A549 (cell line): ENCODE measurements at regions not wholly inside any gene's neighbourhood (a gene's known extent, or its start where the extent isn't known, plus 50 kb on each side); places are given as distances from the start of the nearest gene placed in this dataset.

Experiments
- ATAC-seq, 2 experiments: fragments of 200-7000 bp in 1 of 2; fragments of >200 bp in 1 of 2; cut with Nextera tagmentation in 1 of 2; cut with Tn5 transposase in 1 of 2; 3 replicates each; pipeline versions ENCODE4 v1.8.0 to v1.9.1; 2018 to 2020; ENCODE audit warnings: mild to moderate bottlenecking in 1 of 2, moderate library complexity in 1 of 2
- CTCF ChIA-PET: fragments of 300-600 bp; sonication (Branson Sonifier 250); formaldehyde crosslinking; extraction: SDS; loops from one replicate; lab custom pipeline; 2021; ENCODE audit warnings: antibody characterized with exemption, inconsistent platforms; lab: Yijun Ruan, JAX
- POLR2A ChIA-PET: fragments of 350-600 bp; formaldehyde crosslinking; extraction: SDS; loops from one replicate; lab custom pipeline; 2021; ENCODE audit warnings: antibody characterized with exemption, inconsistent platforms; lab: Yijun Ruan, JAX
- DNase-seq, 2 experiments: peaks; one replicate each; pipeline versions ENCODE4 v3.0.0 to v3.0.0-alpha.2; 2011 to 2016; ENCODE audit warnings: low read depth in 1 of 2, low spot score in 1 of 2
- FAIRE-seq: peaks from 2 replicates; lab custom pipeline; 2011; peaks lifted over from hg19 to GRCh38; lab: Jason Lieb, UNC
- H3K27ac ChIP-seq, 2 experiments: fragments of >200 bp; sonication (Bioruptor Twin); formaldehyde crosslinking; 3 replicates each; pipeline ENCODE4 v1.5.1; 2016 to 2017
- H3K4me1 ChIP-seq: fragments of >200 bp; sonication (Bioruptor Twin); formaldehyde crosslinking; 3 replicates; pipeline ENCODE4 v1.6.1; 2016
- H3K4me2 ChIP-seq: fragments of >200 bp; sonication (Bioruptor Twin); formaldehyde crosslinking; 3 replicates; pipeline ENCODE4 v1.6.1; 2016
- H3K4me3 ChIP-seq: fragments of >200 bp; sonication (Bioruptor Twin); formaldehyde crosslinking; 3 replicates; pipeline ENCODE4 v1.5.1; 2016
- H3K9me3 ChIP-seq: fragments of >200 bp; sonication (Bioruptor Twin); formaldehyde crosslinking; 3 replicates; pipeline ENCODE4 v1.6.1; 2016
- CBX2 ChIP-seq: fragments of 200-600 bp; sonication (generic); IDR thresholded peaks from 2 replicates; pipeline ENCODE4 v1.6.1; 2016; ENCODE audit warnings: low read depth, mild to moderate bottlenecking, borderline replicate concordance
- CBX8 ChIP-seq: fragments of 200-600 bp; sonication (generic); IDR thresholded peaks from 2 replicates; pipeline ENCODE4 v1.6.1; 2016
- CEBPB ChIP-seq, 2 experiments: fragments of >200 bp in 1 of 2; sonication (Bioruptor Twin) in 1 of 2; formaldehyde crosslinking in 1 of 2; IDR thresholded peaks; 2 replicates each; pipeline ENCODE4 v1.6.1; 2012 to 2016
- CHD4 ChIP-seq: fragments of 200-600 bp; sonication (generic); IDR thresholded peaks from 2 replicates; pipeline ENCODE4 v1.6.1; 2016; ENCODE audit warnings: antibody characterized with exemption, mild to moderate bottlenecking, borderline replicate concordance
- FOSL2 ChIP-seq, 2 experiments: fragments of 450-650 bp in 1 of 2; fragments of >200 bp in 1 of 2; sonication (Bioruptor Twin) in 1 of 2; formaldehyde crosslinking; IDR thresholded peaks; 2 replicates each; pipeline versions ENCODE4 v1.5.0 to v1.6.1; 2016 to 2020; ENCODE audit warnings: mild to moderate bottlenecking in 1 of 2, moderate library complexity in 1 of 2
- FOXS1 ChIP-seq: fragments of 250-450 bp; sonication (Bioruptor Pico); IDR thresholded peaks from 2 replicates; pipeline ENCODE4 v1.5.0; 2020; ENCODE audit warnings: mild to moderate bottlenecking, moderate library complexity
- HDAC2 ChIP-seq: fragments of 200-600 bp; sonication (generic); IDR thresholded peaks from 2 replicates; pipeline ENCODE4 v1.6.1; 2016
- HEYL ChIP-seq: fragments of 250-450 bp; sonication (Bioruptor Pico); IDR thresholded peaks from 2 replicates; pipeline ENCODE4 v1.8.0; 2021; ENCODE audit warnings: mild to moderate bottlenecking, moderate library complexity
- JUN ChIP-seq, 2 experiments: fragments of >200 bp; sonication (Bioruptor Twin); formaldehyde crosslinking; IDR thresholded peaks; 2 replicates in 1 of 2; 3 replicates in 1 of 2; pipeline ENCODE4 v1.6.1; 2016 to 2017
- KDM5A ChIP-seq: fragments of 200-600 bp; sonication (generic); IDR thresholded peaks from 2 replicates; pipeline ENCODE4 v1.6.1; 2016; ENCODE audit warnings: antibody characterized with exemption, mild to moderate bottlenecking
- MAFK ChIP-seq: fragments of 450-650 bp; IDR thresholded peaks from 2 replicates; pipeline ENCODE4 v1.6.1; 2014; ENCODE audit not compliant: partially characterized antibody
- MYC ChIP-seq: IDR thresholded peaks from 2 replicates; pipeline ENCODE4 v1.6.1; 2012; ENCODE audit warnings: mild to moderate bottlenecking, inconsistent platforms, low read length, improper control_type of control experiment, borderline replicate concordance
- NR3C1 ChIP-seq: fragments of >200 bp; sonication (Bioruptor Twin); formaldehyde crosslinking; IDR thresholded peaks from 3 replicates; pipeline ENCODE4 v1.6.1; 2017
- RAD21 ChIP-seq, 2 experiments: fragments of >200 bp in 1 of 2; sonication (Bioruptor Twin) in 1 of 2; formaldehyde crosslinking in 1 of 2; IDR thresholded peaks in 1 of 2; conservative IDR thresholded peaks in 1 of 2; 2 replicates in 1 of 2; 3 replicates in 1 of 2; pipeline ENCODE4 v1.6.1; 2012 to 2018; ENCODE audit warnings: inconsistent platforms in 1 of 2
- RCOR1 ChIP-seq: fragments of 150-350 bp; IDR thresholded peaks from 2 replicates; pipeline ENCODE4 v1.6.1; 2014; ENCODE audit warnings: antibody characterized with exemption, low read length, low read depth
- RFX5 ChIP-seq: fragments of 450-650 bp; IDR thresholded peaks from 2 replicates; pipeline ENCODE4 v1.7.1; 2014; ENCODE audit warnings: antibody characterized with exemption, mild to moderate bottlenecking, moderate library complexity
- SREBF2 ChIP-seq: fragments of 450-650 bp; IDR thresholded peaks from 2 replicates; pipeline ENCODE4 v1.6.1; 2014; ENCODE audit warnings: mild to moderate bottlenecking, moderate library complexity
- TP53 ChIP-seq: fragments of 250-450 bp; sonication (Bioruptor Pico); IDR thresholded peaks from 2 replicates; pipeline ENCODE4 v1.5.0; 2021; ENCODE audit warnings: mild to moderate bottlenecking, moderate library complexity
- ZC3H11A ChIP-seq: fragments of 450-650 bp; IDR thresholded peaks from 2 replicates; pipeline ENCODE4 v1.6.1; 2014; ENCODE audit warnings: antibody characterized with exemption, mild to moderate bottlenecking
- WGBS: methylation state at CpG from one replicate; pipeline ENCODE4 v1.1.6; 2017; ENCODE audit errors: missing lambda C conversion rate; 5-methylcytosine and 5-hydroxymethylcytosine counted together
- TF ChIP-seq, protein P1 (sequence below): fragments of >200 bp; sonication (Bioruptor Twin); formaldehyde crosslinking; IDR thresholded peaks from 2 replicates; pipeline ENCODE4 v1.6.1; 2016
- TF ChIP-seq, protein P2 (sequence below): fragments of 150-350 bp; IDR thresholded peaks from 2 replicates; pipeline ENCODE4 v1.6.1; 2014; ENCODE audit warnings: low read depth, mild to moderate bottlenecking, low read length
- TF ChIP-seq, protein P3 (sequence below): fragments of >200 bp; sonication (Bioruptor Twin); formaldehyde crosslinking; IDR thresholded peaks from 3 replicates; pipeline ENCODE4 v1.5.1; 2016
- TF ChIP-seq, protein P4 (sequence below): fragments of 250-450 bp; sonication (Bioruptor Pico); IDR thresholded peaks from 2 replicates; pipeline ENCODE4 v1.5.0; 2021; ENCODE audit warnings: mild to moderate bottlenecking, moderate library complexity, borderline replicate concordance
- TF ChIP-seq, protein P5 (sequence below): IDR thresholded peaks from 2 replicates; pipeline ENCODE4 v1.6.1; 2012

DNA sequence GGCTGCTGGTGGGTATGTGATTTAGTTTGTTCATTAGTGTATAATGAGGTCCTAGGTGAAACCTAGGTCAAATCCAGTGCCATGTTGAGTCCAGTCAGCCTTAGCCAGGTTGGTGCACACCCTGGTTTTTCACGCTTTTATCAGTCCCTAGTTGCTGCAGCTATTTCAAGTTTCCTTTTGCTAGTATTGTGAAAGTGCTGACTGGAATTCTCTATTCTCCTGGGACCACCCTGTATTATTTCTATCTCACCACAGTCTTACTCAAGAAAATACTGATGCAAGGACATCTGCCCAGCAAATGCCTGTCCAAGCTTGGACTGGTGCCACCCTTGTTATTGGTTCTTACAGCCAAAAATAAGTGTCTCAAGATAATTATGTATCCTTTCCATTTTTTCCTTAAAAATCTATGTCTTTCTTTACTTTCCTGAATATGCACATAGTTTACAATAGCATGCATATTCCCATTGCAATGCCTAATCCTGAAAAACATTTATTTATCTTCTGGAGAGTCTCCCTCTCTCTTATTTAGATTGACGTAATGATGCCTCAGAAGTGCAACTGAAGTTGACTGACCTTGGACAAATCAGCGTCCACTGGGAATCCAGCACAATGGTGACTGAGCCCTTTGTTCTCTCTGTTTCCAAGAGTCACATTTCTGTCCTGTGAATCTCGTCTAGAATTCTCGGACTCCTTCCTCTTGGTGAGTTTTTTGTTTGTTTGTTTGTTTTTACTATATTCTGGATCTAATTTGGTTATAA lies 1075.0 kb downstream of the CDH9 start:
- peak; percentile 66 for TF ChIP-seq MAFK
- no peak for TF ChIP-seq SREBF2
- TF ChIP-seq, protein P1, sequence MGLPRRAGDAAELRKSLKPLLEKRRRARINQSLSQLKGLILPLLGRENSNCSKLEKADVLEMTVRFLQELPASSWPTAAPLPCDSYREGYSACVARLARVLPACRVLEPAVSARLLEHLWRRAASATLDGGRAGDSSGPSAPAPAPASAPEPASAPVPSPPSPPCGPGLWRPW = 0 out of 2 replicates have a peak, but pooled peaks have one; percentile 12
- TF ChIP-seq CHD4 = no peak
- TF ChIP-seq CEBPB (IDR thresholded peaks at IDR 0.05) = peak; percentile 43 to 56; a peak in 3 of 4 replicates
- no peak for TF ChIP-seq RAD21 (conservative IDR thresholded peaks at IDR 0.05 in 1 of 2, IDR thresholded peaks at IDR 0.05 in 1 of 2)
- Histone ChIP-seq H3K4me2 (peak overlapping the region; percentile 82), H3K27ac (peak overlapping the region; percentile 52 to 68), H3K9me3 (no peaks in the 10 kb centered on the region), H3K4me1 (no peaks in the 10 kb centered on the region), H3K4me3 (peak overlapping the region; percentile 40)
- FAIRE-seq (no peak), ATAC-seq (peak; percentile 82 to 92; a peak in 5 of 6 replicates), DNase-seq (peak; percentile 1 to 89)
- ChIA-PET POLR2A (no interaction called here), CTCF (no interaction called here)
- WGBS = 15% methylated on average over 5 of the region's 5 CpGs

DNA sequence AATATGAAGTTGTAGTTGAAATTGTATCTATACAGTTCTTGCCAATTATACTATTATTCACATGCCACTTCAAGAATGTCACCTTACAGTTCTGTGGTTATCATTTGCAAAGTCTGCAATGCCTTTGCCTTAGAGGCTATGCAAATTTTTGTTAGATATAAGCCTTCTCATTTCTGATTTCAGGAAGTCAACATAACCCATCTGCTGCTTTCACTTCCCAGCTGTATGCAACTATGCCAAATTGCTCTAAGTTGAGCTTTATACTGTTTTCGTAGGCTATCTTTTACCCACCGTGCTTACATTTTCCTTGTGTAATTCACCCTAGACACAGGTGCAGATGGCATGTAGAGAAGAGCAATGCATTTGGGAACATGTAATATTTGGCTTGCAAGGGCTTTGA lies 1083.0 kb downstream of the CDH9 start:
- no peak overlapping the region for H3K4me3 ChIP-seq
- POLR2A ChIA-PET = no interaction called here
- no peak overlapping the region for H3K4me2 ChIP-seq
- no peak for FAIRE-seq
- DNase-seq = no peak
- TF ChIP-seq MYC (no peak), TP53 (CRISPR knock-in tag) (no peak)
- TF ChIP-seq, protein P2, sequence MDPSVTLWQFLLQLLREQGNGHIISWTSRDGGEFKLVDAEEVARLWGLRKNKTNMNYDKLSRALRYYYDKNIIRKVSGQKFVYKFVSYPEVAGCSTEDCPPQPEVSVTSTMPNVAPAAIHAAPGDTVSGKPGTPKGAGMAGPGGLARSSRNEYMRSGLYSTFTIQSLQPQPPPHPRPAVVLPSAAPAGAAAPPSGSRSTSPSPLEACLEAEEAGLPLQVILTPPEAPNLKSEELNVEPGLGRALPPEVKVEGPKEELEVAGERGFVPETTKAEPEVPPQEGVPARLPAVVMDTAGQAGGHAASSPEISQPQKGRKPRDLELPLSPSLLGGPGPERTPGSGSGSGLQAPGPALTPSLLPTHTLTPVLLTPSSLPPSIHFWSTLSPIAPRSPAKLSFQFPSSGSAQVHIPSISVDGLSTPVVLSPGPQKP = no peak
- no peak overlapping the region for H3K27ac ChIP-seq
- CTCF ChIA-PET = no interaction called here
- no peaks in the 10 kb centered on the region for H3K4me1 ChIP-seq
- H3K9me3 ChIP-seq = no peaks in the 10 kb centered on the region
- WGBS = 44% methylated on average over 2 of the region's 2 CpGs
- ATAC-seq = no peak

DNA sequence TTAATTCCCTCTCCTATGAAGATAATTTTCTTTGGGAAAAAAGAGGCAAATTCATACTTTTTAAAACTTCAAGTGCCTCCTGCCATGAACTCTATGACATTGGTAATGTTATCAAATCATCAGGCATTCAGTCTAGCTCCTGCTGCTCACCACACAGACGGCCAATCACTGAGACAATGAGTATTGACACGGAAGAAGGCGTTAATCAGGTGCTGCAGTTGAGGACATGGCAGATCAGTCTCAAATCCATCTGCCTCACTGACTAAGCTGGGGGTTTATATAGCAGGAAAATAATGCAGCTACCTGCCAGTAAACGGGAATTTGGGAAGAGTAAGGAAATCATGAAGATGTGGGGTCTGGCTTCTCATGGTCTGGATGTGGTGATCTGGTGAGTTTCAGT lies 1087.7 kb downstream of the CDH9 start:
- no peak overlapping the region for H3K27ac ChIP-seq
- ATAC-seq (no peak), DNase-seq (no peak), FAIRE-seq (no peak)
- H3K4me3 ChIP-seq = no peak overlapping the region
- no peak overlapping the region for H3K4me2 ChIP-seq
- CTCF ChIA-PET = no interaction called here
- H3K4me1 ChIP-seq = no peaks in the 10 kb centered on the region
- 35% methylated on average over 4 of the region's 4 CpGs for WGBS
- H3K9me3 ChIP-seq = no peaks in the 10 kb centered on the region
- POLR2A ChIA-PET = no interaction called here
- TF ChIP-seq, protein P3, sequence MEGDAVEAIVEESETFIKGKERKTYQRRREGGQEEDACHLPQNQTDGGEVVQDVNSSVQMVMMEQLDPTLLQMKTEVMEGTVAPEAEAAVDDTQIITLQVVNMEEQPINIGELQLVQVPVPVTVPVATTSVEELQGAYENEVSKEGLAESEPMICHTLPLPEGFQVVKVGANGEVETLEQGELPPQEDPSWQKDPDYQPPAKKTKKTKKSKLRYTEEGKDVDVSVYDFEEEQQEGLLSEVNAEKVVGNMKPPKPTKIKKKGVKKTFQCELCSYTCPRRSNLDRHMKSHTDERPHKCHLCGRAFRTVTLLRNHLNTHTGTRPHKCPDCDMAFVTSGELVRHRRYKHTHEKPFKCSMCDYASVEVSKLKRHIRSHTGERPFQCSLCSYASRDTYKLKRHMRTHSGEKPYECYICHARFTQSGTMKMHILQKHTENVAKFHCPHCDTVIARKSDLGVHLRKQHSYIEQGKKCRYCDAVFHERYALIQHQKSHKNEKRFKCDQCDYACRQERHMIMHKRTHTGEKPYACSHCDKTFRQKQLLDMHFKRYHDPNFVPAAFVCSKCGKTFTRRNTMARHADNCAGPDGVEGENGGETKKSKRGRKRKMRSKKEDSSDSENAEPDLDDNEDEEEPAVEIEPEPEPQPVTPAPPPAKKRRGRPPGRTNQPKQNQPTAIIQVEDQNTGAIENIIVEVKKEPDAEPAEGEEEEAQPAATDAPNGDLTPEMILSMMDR = no peak
- TF ChIP-seq, protein P4, sequence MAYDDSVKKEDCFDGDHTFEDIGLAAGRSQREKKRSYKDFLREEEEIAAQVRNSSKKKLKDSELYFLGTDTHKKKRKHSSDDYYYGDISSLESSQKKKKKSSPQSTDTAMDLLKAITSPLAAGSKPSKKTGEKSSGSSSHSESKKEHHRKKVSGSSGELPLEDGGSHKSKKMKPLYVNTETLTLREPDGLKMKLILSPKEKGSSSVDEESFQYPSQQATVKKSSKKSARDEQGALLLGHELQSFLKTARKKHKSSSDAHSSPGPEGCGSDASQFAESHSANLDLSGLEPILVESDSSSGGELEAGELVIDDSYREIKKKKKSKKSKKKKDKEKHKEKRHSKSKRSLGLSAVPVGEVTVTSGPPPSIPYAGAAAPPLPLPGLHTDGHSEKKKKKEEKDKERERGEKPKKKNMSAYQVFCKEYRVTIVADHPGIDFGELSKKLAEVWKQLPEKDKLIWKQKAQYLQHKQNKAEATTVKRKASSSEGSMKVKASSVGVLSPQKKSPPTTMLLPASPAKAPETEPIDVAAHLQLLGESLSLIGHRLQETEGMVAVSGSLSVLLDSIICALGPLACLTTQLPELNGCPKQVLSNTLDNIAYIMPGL (CRISPR knock-in tag) = no peak
- TF ChIP-seq JUN (IDR thresholded peaks at IDR 0.05) (no peak), FOSL2 (IDR thresholded peaks at IDR 0.05) (no peak), FOSL2 (CRISPR knock-in tag; IDR thresholded peaks at IDR 0.05) (no peak), HEYL (CRISPR knock-in tag) (no peak), NR3C1 (no peak), RCOR1 (no peak), CBX2 (no peak), TP53 (CRISPR knock-in tag) (no peak), FOXS1 (CRISPR knock-in tag) (no peak), HDAC2 (no peak), KDM5A (no peak), ZC3H11A (no peak), RFX5 (no peak), CBX8 (no peak)
- TF ChIP-seq, protein P5, sequence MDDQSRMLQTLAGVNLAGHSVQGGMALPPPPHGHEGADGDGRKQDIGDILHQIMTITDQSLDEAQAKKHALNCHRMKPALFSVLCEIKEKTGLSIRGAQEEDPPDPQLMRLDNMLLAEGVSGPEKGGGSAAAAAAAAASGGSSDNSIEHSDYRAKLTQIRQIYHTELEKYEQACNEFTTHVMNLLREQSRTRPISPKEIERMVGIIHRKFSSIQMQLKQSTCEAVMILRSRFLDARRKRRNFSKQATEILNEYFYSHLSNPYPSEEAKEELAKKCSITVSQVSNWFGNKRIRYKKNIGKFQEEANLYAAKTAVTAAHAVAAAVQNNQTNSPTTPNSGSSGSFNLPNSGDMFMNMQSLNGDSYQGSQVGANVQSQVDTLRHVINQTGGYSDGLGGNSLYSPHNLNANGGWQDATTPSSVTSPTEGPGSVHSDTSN = no peak
